ES-I3 (cell line): ENCODE measurements at regions not wholly inside any gene's neighbourhood (a gene's known extent, or its start where the extent isn't known, plus 50 kb on each side); places are given as distances from the start of the nearest gene placed in this dataset.
"Not testable (repeated sequence)": the region's sequence is repeated elsewhere in the genome, so short reads cannot be mapped to it uniquely, and the experiment has no call there.

Experiments
- H3K36me3 ChIP-seq: 2 replicates; pipeline ENCODE4 v1.6.1; 2013; ENCODE audit warnings: mild to moderate bottlenecking, low read length, control low read depth, moderate library complexity; ENCODE audit not compliant: insufficient read depth
- H3K4me1 ChIP-seq: 2 replicates; pipeline ENCODE4 v1.6.1; 2013; ENCODE audit warnings: mild to moderate bottlenecking, control low read depth, low read length; ENCODE audit not compliant: insufficient read depth
- H3K9ac ChIP-seq: 2 replicates; pipeline ENCODE4 v1.6.1; 2013; ENCODE audit warnings: low read depth, mild to moderate bottlenecking, low read length, moderate library complexity
- H3K9me3 ChIP-seq: 2 replicates; pipeline ENCODE4 v1.6.1; 2013; ENCODE audit warnings: mild to moderate bottlenecking, low read length, moderate library complexity; ENCODE audit not compliant: control insufficient read depth, insufficient read depth

- Histone ChIP-seq H3K36me3 (no peaks in the 10 kb centered on the region), H3K4me1 (no peaks in the 10 kb centered on the region), H3K9ac (no peak overlapping the region), H3K9me3 (no peaks in the 10 kb centered on the region)
Measured at GRCh38 chr6:133067960-133068359, 173.2 kb upstream of the EYA4 start.

- Histone ChIP-seq H3K4me1 (no peaks in the 10 kb centered on the region), H3K9ac (no peak overlapping the region), H3K9me3 (no peaks in the 10 kb centered on the region), H3K36me3 (no peaks in the 10 kb centered on the region)
Measured at GRCh38 chr6:133070410-133071043, 170.6 kb upstream of the EYA4 start.

- Histone ChIP-seq H3K36me3 (no peaks in the 10 kb centered on the region), H3K4me1 (no peaks in the 10 kb centered on the region), H3K9ac (no peak overlapping the region), H3K9me3 (no peaks in the 10 kb centered on the region)
Measured at GRCh38 chr6:133079901-133080300, 161.3 kb upstream of the EYA4 start.

GRCh38 chr6:133083248-133083967, 157.7 kb upstream of the EYA4 start:
- H3K4me1 ChIP-seq = no peaks in the 10 kb centered on the region
- H3K36me3 ChIP-seq = no peaks in the 10 kb centered on the region
- no peaks in the 10 kb centered on the region for H3K9me3 ChIP-seq
- no peak overlapping the region for H3K9ac ChIP-seq

GRCh38 chr6:133085471-133085870, 155.7 kb upstream of the EYA4 start:
- H3K4me1 ChIP-seq = no peaks in the 10 kb centered on the region
- H3K9me3 ChIP-seq = no peaks in the 10 kb centered on the region
- no peak overlapping the region for H3K9ac ChIP-seq
- no peaks in the 10 kb centered on the region for H3K36me3 ChIP-seq

- Histone ChIP-seq H3K9ac (no peak overlapping the region), H3K9me3 (no peaks in the 10 kb centered on the region), H3K36me3 (no peaks in the 10 kb centered on the region), H3K4me1 (no peaks in the 10 kb centered on the region)
Measured at GRCh38 chr6:133085896-133086295, 155.3 kb upstream of the EYA4 start.

GRCh38 chr6:133088931-133089695, 152.0 kb upstream of the EYA4 start:
- Histone ChIP-seq H3K9me3 (no peaks in the 10 kb centered on the region), H3K4me1 (no peaks in the 10 kb centered on the region), H3K9ac (no peak overlapping the region), H3K36me3 (no peaks in the 10 kb centered on the region)

GRCh38 chr6:133092199-133092598, 149.0 kb upstream of the EYA4 start:
- H3K4me1 ChIP-seq = peaks cover 4% of the 10 kb centered on the region; the same call in 1 of the 2 replicates
- no peak overlapping the region for H3K9ac ChIP-seq
- no peaks in the 10 kb centered on the region for H3K36me3 ChIP-seq
- H3K9me3 ChIP-seq = no peaks in the 10 kb centered on the region

- H3K4me1 ChIP-seq = peaks cover 7% of the 10 kb centered on the region; the same call in 1 of the 2 replicates
- no peak overlapping the region for H3K9ac ChIP-seq
- no peaks in the 10 kb centered on the region for H3K9me3 ChIP-seq
- no peaks in the 10 kb centered on the region for H3K36me3 ChIP-seq
Measured at GRCh38 chr6:133092771-133093170, 148.4 kb upstream of the EYA4 start.

GRCh38 chr6:133093211-133093610, 147.9 kb upstream of the EYA4 start:
- not testable (repeated sequence) for H3K4me1 ChIP-seq, H3K9me3 ChIP-seq, H3K36me3 ChIP-seq, H3K9ac ChIP-seq

GRCh38 chr6:133093956-133094355, 147.2 kb upstream of the EYA4 start:
- Histone ChIP-seq H3K4me1 (peaks cover 11% of the 10 kb centered on the region; the same call in 1 of the 2 replicates), H3K36me3 (no peaks in the 10 kb centered on the region), H3K9ac (no peak overlapping the region), H3K9me3 (no peaks in the 10 kb centered on the region)

- H3K9ac ChIP-seq = no peak overlapping the region
- H3K4me1 ChIP-seq = peaks cover 16% of the 10 kb centered on the region; the same call in 1 of the 2 replicates
- no peaks in the 10 kb centered on the region for H3K9me3 ChIP-seq
- no peaks in the 10 kb centered on the region for H3K36me3 ChIP-seq
Measured at GRCh38 chr6:133097208-133097607, 143.9 kb upstream of the EYA4 start.

- Histone ChIP-seq H3K36me3 (no peaks in the 10 kb centered on the region), H3K9ac (no peak overlapping the region), H3K4me1 (peaks cover 16% of the 10 kb centered on the region; the same call in 1 of the 2 replicates), H3K9me3 (no peaks in the 10 kb centered on the region)
Measured at GRCh38 chr6:133099573-133099972, 141.6 kb upstream of the EYA4 start.

- Histone ChIP-seq H3K4me1 (peaks cover 16% of the 10 kb centered on the region; the same call in 1 of the 2 replicates), H3K36me3 (no peaks in the 10 kb centered on the region), H3K9ac (no peak overlapping the region), H3K9me3 (no peaks in the 10 kb centered on the region)
Measured at GRCh38 chr6:133100865-133101264, 140.3 kb upstream of the EYA4 start.
